CD4-positive, alpha-beta T cell (primary cell): ENCODE measurements at regions not wholly inside any gene's neighbourhood (a gene's known extent, or its start where the extent isn't known, plus 50 kb on each side); places are given as distances from the start of the nearest gene placed in this dataset.

Experiments used
- ATAC-seq: fragments of 200-7000 bp; cut with Tn5 transposase; one replicate; pipeline ENCODE4 v1.10.0; 2022; ENCODE audit warnings: mild to moderate bottlenecking; ENCODE audit not compliant: poor library complexity
- CTCF ChIA-PET: fragments of 350-600 bp; sonication (Branson Sonifier 250); formaldehyde crosslinking; loops from one replicate; lab custom pipeline; 2021; ENCODE audit warnings: antibody characterized with exemption, inconsistent platforms; lab: Charles Lee
- POLR2A ChIA-PET: fragments of 350-600 bp; sonication (Branson Sonifier 250); formaldehyde crosslinking; loops from one replicate; lab custom pipeline; 2021; ENCODE audit warnings: antibody characterized with exemption, inconsistent platforms; lab: Charles Lee
- DNase-seq, 14 experiments: peaks; one replicate each; pipeline ENCODE4 v3.0.0-alpha.2; 2013 to 2020; ENCODE audit warnings: mixed read lengths in 2 of 14
- H3K27ac ChIP-seq, 2 donors: one replicate each; pipeline versions ENCODE4 v1.5.1 to v1.7.0; 2013; ENCODE audit warnings: low read length in 2 of 2, low read depth in 1 of 2, mild to moderate bottlenecking in 1 of 2
- H3K27me3 ChIP-seq, 2 experiments: 1 replicate in 1 of 2; 2 replicates in 1 of 2; pipeline versions ENCODE4 v1.6.1 to v1.7.0; 2013; ENCODE audit warnings: low read length in 2 of 2, control low read depth in 1 of 2, mild to moderate bottlenecking in 1 of 2, moderate library complexity in 1 of 2; ENCODE audit not compliant: insufficient read depth in 2 of 2, control insufficient read depth in 1 of 2
- H3K36me3 ChIP-seq: one replicate; pipeline ENCODE4 v1.6.1; 2013; ENCODE audit warnings: low read length, control low read depth; ENCODE audit not compliant: insufficient read depth
- H3K4me1 ChIP-seq: one replicate; pipeline ENCODE4 v1.6.1; 2013; ENCODE audit warnings: low read length, control low read depth; ENCODE audit not compliant: insufficient read depth
- H3K4me3 ChIP-seq: one replicate; pipeline ENCODE4 v1.5.1; 2013; ENCODE audit warnings: mild to moderate bottlenecking, low read length, moderate library complexity
- H3K9me3 ChIP-seq, 2 experiments: 1 replicate in 1 of 2; 2 replicates in 1 of 2; pipeline versions ENCODE4 v1.6.1 to v1.7.0; 2013; ENCODE audit warnings: low read length in 2 of 2, mild to moderate bottlenecking in 2 of 2, control low read depth in 1 of 2, moderate library complexity in 1 of 2; ENCODE audit not compliant: control insufficient read depth in 1 of 2, insufficient read depth in 1 of 2
- H3K27ac Mint-ChIP-seq: one replicate; pipeline ENCODE4 v1.8.0; 2020; ENCODE audit warnings: mixed read lengths
- H3K27me3 Mint-ChIP-seq: one replicate; pipeline ENCODE4 v1.8.0; 2021; ENCODE audit warnings: mixed read lengths
- H3K36me3 Mint-ChIP-seq: one replicate; pipeline ENCODE4 v1.8.0; 2021; ENCODE audit warnings: low read depth, mixed read lengths
- H3K4me1 Mint-ChIP-seq: one replicate; pipeline ENCODE4 v1.8.0; 2021; ENCODE audit warnings: low read depth, mixed read lengths
- H3K4me3 Mint-ChIP-seq: one replicate; pipeline ENCODE4 v1.8.0; 2020; ENCODE audit warnings: mild to moderate bottlenecking, mixed read lengths
- H3K9me3 Mint-ChIP-seq: one replicate; pipeline ENCODE4 v1.8.0; 2020; ENCODE audit warnings: mixed read lengths
- CTCF ChIP-seq: fragments of 200-600 bp; IDR thresholded peaks from one replicate; pipeline ENCODE4 v1.8.0; 2022; ENCODE audit warnings: antibody characterized with exemption, mild to moderate bottlenecking
- intact Hi-C, 2 experiments: fragments of 100-400 bp; cut with DNase I in 1 of 2; cut with micrococcal nuclease in 1 of 2; formaldehyde crosslinking; loops; one replicate each; pipeline versions ENCODE4 v1.15.1 to v1.9.0; 2023 to 2025; cut with DNase I, micrococcal nuclease

- Mint-ChIP-seq H3K9me3 (no peaks in the 10 kb centered on the region), H3K4me3 (no peak overlapping the region), H3K27me3 (no peaks in the 10 kb centered on the region), H3K27ac (no peak overlapping the region), H3K36me3 (no peaks in the 10 kb centered on the region), H3K4me1 (no peaks in the 10 kb centered on the region)
- H3K4me3 ChIP-seq = no peak overlapping the region
- no peaks in the 10 kb centered on the region for H3K9me3 ChIP-seq
- no peaks in the 10 kb centered on the region for H3K4me1 ChIP-seq
- CTCF ChIA-PET = no interaction called here
- ATAC-seq = no peak
- H3K27me3 ChIP-seq = no peaks in the 10 kb centered on the region
- no peak for DNase-seq
- POLR2A ChIA-PET = no interaction called here
- no peak for TF ChIP-seq CTCF
- H3K27ac ChIP-seq = no peak overlapping the region
- intact Hi-C loops = no loop called here
- no peaks in the 10 kb centered on the region for H3K36me3 ChIP-seq
These were observed 213.7 kb upstream of the ZIC3 start for GRCh38 chrX:137352101-137352660.

GRCh38 chrX:137342969-137343368 is 223.0 kb upstream of the ZIC3 start:
- CTCF ChIA-PET = interaction anchor here (0.8 kb wide), 1 partner anchor 35 kb away, joined by 3 read pairs; no protein-coding TSS in a partner anchor
- POLR2A ChIA-PET = no interaction called here
- ATAC-seq = no peak
- intact Hi-C loops = no loop called here
- H3K36me3 ChIP-seq = no peaks in the 10 kb centered on the region
- TF ChIP-seq CTCF = no peak
- H3K9me3 ChIP-seq = no peaks in the 10 kb centered on the region
- no peak for DNase-seq
- H3K27me3 Mint-ChIP-seq = no peaks in the 10 kb centered on the region
- no peak overlapping the region for H3K4me3 ChIP-seq
- no peaks in the 10 kb centered on the region for H3K9me3 Mint-ChIP-seq
- no peak overlapping the region for H3K27ac ChIP-seq
- H3K36me3 Mint-ChIP-seq = no peaks in the 10 kb centered on the region
- no peaks in the 10 kb centered on the region for H3K4me1 Mint-ChIP-seq
- H3K27me3 ChIP-seq = no peaks in the 10 kb centered on the region
- no peak overlapping the region for H3K4me3 Mint-ChIP-seq
- no peak overlapping the region for H3K27ac Mint-ChIP-seq
- H3K4me1 ChIP-seq = no peaks in the 10 kb centered on the region

- H3K4me1 Mint-ChIP-seq = no peaks in the 10 kb centered on the region
- TF ChIP-seq CTCF = no peak
- ATAC-seq (no peak), DNase-seq (no peak)
- intact Hi-C loops = no loop called here
- Histone ChIP-seq H3K27ac (no peak overlapping the region), H3K9me3 (no peaks in the 10 kb centered on the region), H3K4me3 (no peak overlapping the region), H3K4me1 (no peaks in the 10 kb centered on the region), H3K27me3 (no peaks in the 10 kb centered on the region), H3K36me3 (no peaks in the 10 kb centered on the region)
- H3K36me3 Mint-ChIP-seq = no peaks in the 10 kb centered on the region
- CTCF ChIA-PET = no interaction called here
- H3K9me3 Mint-ChIP-seq = no peaks in the 10 kb centered on the region
- POLR2A ChIA-PET = no interaction called here
- no peak overlapping the region for H3K4me3 Mint-ChIP-seq
- no peak overlapping the region for H3K27ac Mint-ChIP-seq
- no peaks in the 10 kb centered on the region for H3K27me3 Mint-ChIP-seq
These were observed 252.3 kb upstream of the ZIC3 start for GRCh38 chrX:137313627-137314026.
